Gastrocnemius medialis (tissue), 4 donors: ENCODE measurements at regions not wholly inside any gene's neighbourhood (a gene's known extent, or its start where the extent isn't known, plus 50 kb on each side); places are given as distances from the start of the nearest gene placed in this dataset.

Experiments used
- POLR2A ChIP-seq, 2 donors: fragments of 450-650 bp; IDR thresholded peaks; one replicate each; pipeline ENCODE4 v1.6.1; 2017; ENCODE audit warnings: antibody characterized with exemption in 2 of 2, mild to moderate bottlenecking in 2 of 2, moderate library complexity in 2 of 2
- TF ChIP-seq, protein P1 (sequence below), 5 experiments: fragments of 450-650 bp in 3 of 5; fragments of 200-600 bp in 2 of 5; sonication (generic) in 2 of 5; IDR thresholded peaks in 4 of 5; conservative IDR thresholded peaks in 1 of 5; 1 replicate in 4 of 5; 2 replicates in 1 of 5; pipeline ENCODE4 v1.5.1; 2016 to 2019; ENCODE audit warnings: antibody characterized with exemption in 5 of 5, mild to moderate bottlenecking in 3 of 5, moderate library complexity in 3 of 5

DNA sequence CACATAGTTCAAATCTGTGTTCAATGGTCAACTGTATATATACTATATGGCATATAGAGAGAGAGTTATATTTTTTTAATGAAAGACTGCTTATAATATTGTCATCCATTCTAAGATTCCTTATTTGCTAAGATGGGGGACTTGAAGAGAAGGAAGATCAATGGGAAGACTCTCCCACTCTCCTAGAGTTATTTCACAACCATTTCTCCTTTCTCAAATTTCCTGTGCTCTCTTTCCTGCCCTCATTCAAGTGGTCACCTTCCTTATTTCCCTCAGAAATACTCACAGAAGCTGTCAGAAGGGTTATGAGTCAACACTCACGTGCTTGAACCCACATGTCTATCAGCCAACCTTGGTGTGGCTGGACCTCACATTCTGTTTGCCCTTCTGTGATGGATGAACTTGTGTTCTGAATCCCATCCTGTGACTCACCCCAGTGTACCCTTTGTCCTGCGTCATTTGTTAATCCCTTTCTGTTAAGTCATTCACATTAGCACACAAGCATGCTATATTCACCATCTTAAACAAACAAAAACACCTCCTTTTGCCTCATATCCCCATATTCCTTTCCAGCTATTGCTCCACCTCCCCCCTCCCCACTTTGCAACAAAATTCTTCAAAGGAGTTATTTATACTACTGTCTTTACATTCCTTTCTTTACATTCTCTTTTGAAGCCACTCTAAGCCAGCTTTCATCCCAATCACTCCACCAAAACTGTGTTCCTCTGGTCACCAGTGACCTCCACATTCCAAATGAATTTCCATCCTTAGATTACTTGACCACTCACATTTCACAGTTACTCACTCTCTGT, 279.3 kb upstream of the TCF21 start:
- no peak for TF ChIP-seq POLR2A (IDR thresholded peaks at IDR 0.05)
- TF ChIP-seq, protein P1, sequence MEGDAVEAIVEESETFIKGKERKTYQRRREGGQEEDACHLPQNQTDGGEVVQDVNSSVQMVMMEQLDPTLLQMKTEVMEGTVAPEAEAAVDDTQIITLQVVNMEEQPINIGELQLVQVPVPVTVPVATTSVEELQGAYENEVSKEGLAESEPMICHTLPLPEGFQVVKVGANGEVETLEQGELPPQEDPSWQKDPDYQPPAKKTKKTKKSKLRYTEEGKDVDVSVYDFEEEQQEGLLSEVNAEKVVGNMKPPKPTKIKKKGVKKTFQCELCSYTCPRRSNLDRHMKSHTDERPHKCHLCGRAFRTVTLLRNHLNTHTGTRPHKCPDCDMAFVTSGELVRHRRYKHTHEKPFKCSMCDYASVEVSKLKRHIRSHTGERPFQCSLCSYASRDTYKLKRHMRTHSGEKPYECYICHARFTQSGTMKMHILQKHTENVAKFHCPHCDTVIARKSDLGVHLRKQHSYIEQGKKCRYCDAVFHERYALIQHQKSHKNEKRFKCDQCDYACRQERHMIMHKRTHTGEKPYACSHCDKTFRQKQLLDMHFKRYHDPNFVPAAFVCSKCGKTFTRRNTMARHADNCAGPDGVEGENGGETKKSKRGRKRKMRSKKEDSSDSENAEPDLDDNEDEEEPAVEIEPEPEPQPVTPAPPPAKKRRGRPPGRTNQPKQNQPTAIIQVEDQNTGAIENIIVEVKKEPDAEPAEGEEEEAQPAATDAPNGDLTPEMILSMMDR (IDR thresholded peaks at IDR 0.05 in 4 of 5, conservative IDR thresholded peaks at IDR 0.05 in 1 of 5): no peak
